CD4-positive, CD25-positive, alpha-beta regulatory T cell (primary cell): ENCODE measurements at regions not wholly inside any gene's neighbourhood (a gene's known extent, or its start where the extent isn't known, plus 50 kb on each side); places are given as distances from the start of the nearest gene placed in this dataset.
"Not testable (repeated sequence)": the region's sequence is repeated elsewhere in the genome, so short reads cannot be mapped to it uniquely, and the experiment has no call there.

ENCODE experiments used
- ATAC-seq, 2 donors: fragments of 150-1000 bp; cut with Tn5 transposase; one replicate each; pipeline ENCODE4 v1.10.0; 2021; ENCODE audit warnings: low read depth in 2 of 2, moderate number of reproducible peaks in 2 of 2, moderate library complexity in 1 of 2
- DNase-seq, 3 donors: peaks; one replicate each; pipeline versions ENCODE4 v3.0.0 to v3.0.0-alpha.2; 2012 to 2022; ENCODE audit warnings: mixed read lengths in 1 of 3
- H3K27ac ChIP-seq: one replicate; pipeline ENCODE4 v1.7.0; 2013; ENCODE audit warnings: mild to moderate bottlenecking, low read length; ENCODE audit not compliant: insufficient read depth, poor library complexity, severe bottlenecking
- H3K27me3 ChIP-seq: one replicate; pipeline ENCODE4 v1.7.0; 2013; ENCODE audit warnings: low read length; ENCODE audit not compliant: control insufficient read depth, insufficient read depth
- H3K36me3 ChIP-seq: one replicate; pipeline ENCODE4 v1.7.0; 2013; ENCODE audit warnings: mild to moderate bottlenecking, low read length, moderate library complexity; ENCODE audit not compliant: control insufficient read depth, insufficient read depth
- H3K4me1 ChIP-seq: 2 replicates; pipeline ENCODE4 v1.7.0; 2013; ENCODE audit warnings: mild to moderate bottlenecking, low read length; ENCODE audit not compliant: insufficient read depth, control insufficient read depth, poor library complexity, severe bottlenecking
- H3K4me3 ChIP-seq: one replicate; pipeline ENCODE4 v1.7.0; 2013; ENCODE audit warnings: low read depth, mild to moderate bottlenecking, low read length, moderate library complexity
- H3K9me3 ChIP-seq, 2 experiments: 1 replicate in 1 of 2; 2 replicates in 1 of 2; pipeline ENCODE4 v1.7.0; 2013; ENCODE audit warnings: low read length in 2 of 2, mild to moderate bottlenecking in 1 of 2, moderate library complexity in 1 of 2; ENCODE audit not compliant: control insufficient read depth in 2 of 2
- H3K27ac Mint-ChIP-seq, 3 donors: one replicate each; pipeline ENCODE4 v1.8.0; 2020 to 2022; ENCODE audit warnings: mild to moderate bottlenecking in 3 of 3, mixed read lengths in 3 of 3, moderate library complexity in 2 of 3
- H3K27me3 Mint-ChIP-seq: one replicate; pipeline ENCODE4 v1.8.0; 2022; ENCODE audit warnings: mild to moderate bottlenecking, mixed read lengths
- H3K36me3 Mint-ChIP-seq: one replicate; pipeline ENCODE4 v1.8.0; 2020; ENCODE audit warnings: mixed read lengths
- H3K4me1 Mint-ChIP-seq, 4 donors: one replicate each; pipeline ENCODE4 v1.8.0; 2020 to 2022; ENCODE audit warnings: mixed read lengths in 4 of 4, mild to moderate bottlenecking in 1 of 4
- H3K4me3 Mint-ChIP-seq, 4 donors: one replicate each; pipeline ENCODE4 v1.8.0; 2020 to 2022; ENCODE audit warnings: mild to moderate bottlenecking in 4 of 4, mixed read lengths in 4 of 4, moderate library complexity in 3 of 4
- H3K9me3 Mint-ChIP-seq, 7 donors: one replicate each; pipeline ENCODE4 v1.8.0; 2020 to 2022; ENCODE audit warnings: mixed read lengths in 7 of 7, mild to moderate bottlenecking in 3 of 7, moderate library complexity in 2 of 7

GRCh38 chr9:38126730-38127129 is 57.7 kb upstream of the SHB start:
- Histone ChIP-seq H3K27ac (no peak overlapping the region), H3K27me3 (peaks cover 2% of the 10 kb centered on the region), H3K4me1 (no peaks in the 10 kb centered on the region), H3K9me3 (no peaks in the 10 kb centered on the region), H3K4me3 (no peak overlapping the region), H3K36me3 (no peaks in the 10 kb centered on the region)
- no peak for ATAC-seq
- Mint-ChIP-seq H3K4me3 (no peak overlapping the region), H3K4me1 (no peaks in the 10 kb centered on the region), H3K36me3 (no peaks in the 10 kb centered on the region), H3K27me3 (peaks cover 4% of the 10 kb centered on the region), H3K9me3 (peaks cover 0 to 2% (median 0%) of the 10 kb centered on the region in 7 donors), H3K27ac (no peak overlapping the region)
- no peak for DNase-seq

- H3K4me3 ChIP-seq = no peak overlapping the region
- no peaks in the 10 kb centered on the region for H3K36me3 ChIP-seq
- ATAC-seq (no peak), DNase-seq (no peak)
- Mint-ChIP-seq H3K36me3 (no peaks in the 10 kb centered on the region), H3K4me1 (no peaks in the 10 kb centered on the region), H3K4me3 (no peak overlapping the region), H3K27me3 (peaks cover 9% of the 10 kb centered on the region), H3K9me3 (peaks cover 0 to 2% (median 0%) of the 10 kb centered on the region in 7 donors), H3K27ac (no peak overlapping the region)
- no peak overlapping the region for H3K27ac ChIP-seq
- H3K9me3 ChIP-seq = no peaks in the 10 kb centered on the region
- peaks cover 2% of the 10 kb centered on the region for H3K27me3 ChIP-seq
- H3K4me1 ChIP-seq = no peaks in the 10 kb centered on the region
Measured at GRCh38 chr9:38125889-38126288, 56.9 kb upstream of the SHB start.

GRCh38 chr9:38123359-38123758 is 54.3 kb upstream of the SHB start:
- DNase-seq, H3K4me1 ChIP-seq, H3K4me1 Mint-ChIP-seq, H3K27me3 ChIP-seq, H3K9me3 ChIP-seq, H3K27ac Mint-ChIP-seq, H3K4me3 ChIP-seq, H3K4me3 Mint-ChIP-seq, H3K9me3 Mint-ChIP-seq, H3K27ac ChIP-seq, H3K36me3 Mint-ChIP-seq, H3K36me3 ChIP-seq, ATAC-seq: not testable (repeated sequence)
- H3K27me3 Mint-ChIP-seq = peaks cover 14% of the 10 kb centered on the region

DNA sequence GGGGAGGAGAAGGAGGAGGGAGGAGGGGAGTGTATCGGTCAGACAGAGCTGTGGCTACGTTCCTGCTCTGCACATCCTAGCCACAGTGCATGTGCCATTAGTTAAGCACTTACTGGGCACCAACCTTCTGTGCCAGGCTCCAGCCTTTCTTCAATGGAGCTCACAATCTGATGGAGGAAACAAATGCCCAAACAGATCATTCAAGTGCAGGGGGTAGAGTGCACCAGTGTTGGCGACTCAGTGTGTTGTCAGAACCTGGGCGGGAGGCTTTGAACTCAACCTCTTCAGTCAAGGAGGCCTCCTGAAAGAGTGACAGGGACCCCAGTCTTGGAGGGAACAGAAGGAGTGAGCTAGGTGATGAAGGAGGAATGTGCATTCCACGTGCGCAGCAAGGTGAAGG is 51.9 kb upstream of the SHB start:
- H3K4me3 Mint-ChIP-seq = no peak overlapping the region
- ATAC-seq = no peak
- no peaks in the 10 kb centered on the region for H3K36me3 ChIP-seq
- no peak overlapping the region for H3K4me3 ChIP-seq
- H3K27ac Mint-ChIP-seq = no peak overlapping the region
- H3K4me1 Mint-ChIP-seq = no peaks in the 10 kb centered on the region
- peaks cover 0 to 2% (median 0%) of the 10 kb centered on the region in 7 donors for H3K9me3 Mint-ChIP-seq
- peaks cover 10% of the 10 kb centered on the region for H3K27me3 Mint-ChIP-seq
- no peaks in the 10 kb centered on the region for H3K4me1 ChIP-seq
- DNase-seq = no peak
- no peaks in the 10 kb centered on the region for H3K9me3 ChIP-seq
- H3K27ac ChIP-seq = no peak overlapping the region
- no peaks in the 10 kb centered on the region for H3K36me3 Mint-ChIP-seq
- peaks cover 2% of the 10 kb centered on the region for H3K27me3 ChIP-seq

- Mint-ChIP-seq H3K4me3 (no peak overlapping the region), H3K27me3 (peaks cover 10% of the 10 kb centered on the region), H3K9me3 (peaks cover 0 to 2% (median 0%) of the 10 kb centered on the region in 7 donors), H3K27ac (no peak overlapping the region), H3K4me1 (no peaks in the 10 kb centered on the region), H3K36me3 (no peaks in the 10 kb centered on the region)
- DNase-seq (no peak), ATAC-seq (no peak)
- Histone ChIP-seq H3K9me3 (no peaks in the 10 kb centered on the region), H3K27ac (no peak overlapping the region), H3K27me3 (peaks cover under 1% of the 10 kb centered on the region), H3K4me1 (no peaks in the 10 kb centered on the region), H3K4me3 (no peak overlapping the region), H3K36me3 (no peaks in the 10 kb centered on the region)
Measured at GRCh38 chr9:38119560-38120236, 50.7 kb upstream of the SHB start.

- no peaks in the 10 kb centered on the region for H3K36me3 Mint-ChIP-seq
- Histone ChIP-seq H3K4me3 (no peak overlapping the region), H3K36me3 (no peaks in the 10 kb centered on the region), H3K27me3 (no peaks in the 10 kb centered on the region), H3K4me1 (no peaks in the 10 kb centered on the region), H3K27ac (no peak overlapping the region), H3K9me3 (no peaks in the 10 kb centered on the region)
- peaks cover 10% of the 10 kb centered on the region for H3K27me3 Mint-ChIP-seq
- no peaks in the 10 kb centered on the region for H3K9me3 Mint-ChIP-seq
- no peak for ATAC-seq
- H3K27ac Mint-ChIP-seq = no peak overlapping the region
- H3K4me1 Mint-ChIP-seq = no peaks in the 10 kb centered on the region
- no peak for DNase-seq
- H3K4me3 Mint-ChIP-seq = no peak overlapping the region
Measured at GRCh38 chr9:38118862-38119438, 49.9 kb upstream of the SHB start.
